Fibroblast of mammary gland (primary cell): ENCODE measurements at regions not wholly inside any gene's neighbourhood (a gene's known extent, or its start where the extent isn't known, plus 50 kb on each side); places are given as distances from the start of the nearest gene placed in this dataset.
"Not testable (repeated sequence)": the region's sequence is repeated elsewhere in the genome, so short reads cannot be mapped to it uniquely, and the experiment has no call there.

Experiments used
- DNase-seq: peaks from one replicate; pipeline ENCODE4 v3.0.0-alpha.2; 2010; ENCODE audit warnings: low read depth
- H3K4me3 ChIP-seq: 2 replicates; pipeline ENCODE4 v1.5.1; 2011; ENCODE audit warnings: low read depth, mild to moderate bottlenecking, low read length, moderate library complexity; ENCODE audit not compliant: control insufficient read depth
- CTCF ChIP-seq: conservative IDR thresholded peaks from 2 replicates; pipeline ENCODE4 v1.5.1; 2011; ENCODE audit warnings: low read depth, low read length, inconsistent platforms; ENCODE audit not compliant: control insufficient read depth, insufficient read depth

- no peak overlapping the region for H3K4me3 ChIP-seq
- no peak for TF ChIP-seq CTCF
- DNase-seq: peak; percentile 81
These were observed 1233.1 kb downstream of the OTOL1 start for GRCh38 chr3:162729686-162730085.

- not testable (repeated sequence) for DNase-seq, H3K4me3 ChIP-seq
These were observed 1235.4 kb downstream of the OTOL1 start for GRCh38 chr3:162731961-162732360.

- no peak overlapping the region for H3K4me3 ChIP-seq
- no peak for TF ChIP-seq CTCF
- peak; percentile 15 for DNase-seq
These were observed 1242.2 kb downstream of the OTOL1 start for GRCh38 chr3:162738784-162739183.

GRCh38 chr3:162740941-162741596, 1244.5 kb downstream of the OTOL1 start:
- H3K4me3 ChIP-seq: no peak overlapping the region
- DNase-seq: no peak
- no peak for TF ChIP-seq CTCF

GRCh38 chr3:162742159-162742717, 1245.6 kb downstream of the OTOL1 start:
- TF ChIP-seq CTCF: no peak
- no peak overlapping the region for H3K4me3 ChIP-seq
- no peak for DNase-seq

- TF ChIP-seq CTCF: no peak
- peak; percentile 11 for DNase-seq
- H3K4me3 ChIP-seq: no peak overlapping the region
These were observed 1246.5 kb downstream of the OTOL1 start for GRCh38 chr3:162743091-162743490.

- DNase-seq: no peak
- TF ChIP-seq CTCF: no peak
- no peak overlapping the region for H3K4me3 ChIP-seq
These were observed 1264.2 kb downstream of the OTOL1 start for GRCh38 chr3:162760789-162761188.
